Spleen (tissue), 11 donors: ENCODE measurements at regions not wholly inside any gene's neighbourhood (a gene's known extent, or its start where the extent isn't known, plus 50 kb on each side); places are given as distances from the start of the nearest gene placed in this dataset.

ENCODE experiments used
- DNase-seq: peaks from one replicate; pipeline ENCODE4 v3.0.0-alpha.2; 2020
- H3K27ac ChIP-seq, 8 donors: fragments of 200-600 bp; sonication (generic) in 7 of 8; 1 replicate in 4 of 8; 2 replicates in 4 of 8; pipeline versions ENCODE4 v1.5.0 to v1.8.0; 2016 to 2021; ENCODE audit warnings: inconsistent platforms in 4 of 8, mild to moderate bottlenecking in 4 of 8, moderate library complexity in 1 of 8
- H3K27me3 ChIP-seq, 7 donors: fragments of 200-600 bp; sonication (generic) in 6 of 7; replicated peaks in 1 of 7; 1 replicate in 4 of 7; 2 replicates in 3 of 7; pipeline versions ENCODE4 v1.5.0 to v1.8.0; 2016 to 2021; ENCODE audit warnings: inconsistent platforms in 3 of 7, mild to moderate bottlenecking in 1 of 7
- H3K36me3 ChIP-seq, 6 donors: fragments of 200-600 bp; sonication (generic) in 5 of 6; 1 replicate in 4 of 6; 2 replicates in 2 of 6; pipeline versions ENCODE4 v1.5.0 to v1.8.0; 2016 to 2021; ENCODE audit warnings: inconsistent platforms in 2 of 6
- H3K4me1 ChIP-seq, 6 donors: fragments of 200-600 bp; sonication (generic) in 5 of 6; 1 replicate in 3 of 6; 2 replicates in 3 of 6; pipeline versions ENCODE4 v1.5.0 to v1.8.0; 2016 to 2021; ENCODE audit warnings: inconsistent platforms in 3 of 6
- H3K4me3 ChIP-seq, 8 donors: fragments of 200-600 bp; sonication (generic) in 7 of 8; 1 replicate in 4 of 8; 2 replicates in 4 of 8; pipeline versions ENCODE4 v1.5.0 to v1.8.0; 2016 to 2021; ENCODE audit warnings: inconsistent platforms in 4 of 8, mild to moderate bottlenecking in 4 of 8, moderate library complexity in 2 of 8
- H3K9me3 ChIP-seq, 8 donors: fragments of 200-600 bp; sonication (generic) in 7 of 8; 1 replicate in 4 of 8; 2 replicates in 4 of 8; pipeline versions ENCODE4 v1.5.0 to v1.8.0; 2016 to 2021; ENCODE audit warnings: inconsistent platforms in 4 of 8
- CTCF ChIP-seq, 11 experiments: fragments of 200-600 bp in 7 of 11; fragments of 450-650 bp in 4 of 11; sonication (generic) in 4 of 11; IDR thresholded peaks in 8 of 11; conservative IDR thresholded peaks in 3 of 11; 1 replicate in 7 of 11; 2 replicates in 4 of 11; pipeline versions ENCODE4 v1.4.0 to v1.8.0; 2016 to 2021; ENCODE audit warnings: antibody characterized with exemption in 11 of 11, inconsistent platforms in 4 of 11, mild to moderate bottlenecking in 1 of 11
- POLR2A ChIP-seq, 3 donors: fragments of 450-650 bp; IDR thresholded peaks; one replicate each; pipeline ENCODE4 v1.5.1; 2017; ENCODE audit warnings: antibody characterized with exemption in 3 of 3, mild to moderate bottlenecking in 1 of 3
- POLR2AphosphoS5 ChIP-seq, 3 donors: sonication (generic); formaldehyde crosslinking; IDR thresholded peaks; one replicate each; pipeline ENCODE4 v1.5.1; 2017; ENCODE audit warnings: antibody characterized with exemption in 3 of 3
- WGBS, 5 donors: extraction: QIAGEN DNeasy Blood & Tissue Kit in 3 of 5; methylation state at CpG; one replicate each; pipeline versions ENCODE4 v1.1.5 to v1.1.7; 2013 to 2018; 5-methylcytosine and 5-hydroxymethylcytosine counted together
- intact Hi-C: fragments of 100-400 bp; cut with DNase I; formaldehyde crosslinking; loops from one replicate; pipeline ENCODE4 v1.15.0; 2023; ENCODE audit warnings: low total_unique reads
- donor health status: healthy with polysubstance abuse.
- donor health status: DM: no; HTN: no; CAD: no; lungs with moderate emphysema.
- donor health status: DM: no; HTN: no; CAD: no.
- donor health status: Bipolar disorder and iron deficiency.
- donor health status: healthy.
- donor health status: DM: no; HTN: no; CAD: no.
- donor health status: DM: yes; HTN: yes; CAD: no.

- H3K4me1 ChIP-seq = no peaks in the 10 kb centered on the region
- H3K4me3 ChIP-seq = no peak overlapping the region
- 80 to 94% (median 87%) methylated on average over 7 of the region's 7 CpGs for WGBS, 5 donors
- H3K27me3 ChIP-seq = no peaks in the 10 kb centered on the region
- DNase-seq = no peak
- no peak overlapping the region for H3K27ac ChIP-seq
- no peak for TF ChIP-seq CTCF (IDR thresholded peaks at IDR 0.05 in 8 of 11, conservative IDR thresholded peaks at IDR 0.05 in 3 of 11)
- TF ChIP-seq POLR2A (IDR thresholded peaks at IDR 0.05) = no peak
- no peak for TF ChIP-seq POLR2AphosphoS5 (IDR thresholded peaks at IDR 0.05)
- no peaks in the 10 kb centered on the region for H3K36me3 ChIP-seq
- no peaks in the 10 kb centered on the region for H3K9me3 ChIP-seq
- intact Hi-C loops = no loop called here
Observed at GRCh38 chr6:19749722-19750121, 87.4 kb upstream of the ID4 start.

GRCh38 chr6:19752746-19753145 is 84.4 kb upstream of the ID4 start:
- Histone ChIP-seq H3K4me3 (no peak overlapping the region), H3K4me1 (no peaks in the 10 kb centered on the region), H3K9me3 (no peaks in the 10 kb centered on the region), H3K27ac (no peak overlapping the region), H3K27me3 (no peaks in the 10 kb centered on the region), H3K36me3 (no peaks in the 10 kb centered on the region)
- intact Hi-C loops = no loop called here
- DNase-seq = no peak
- TF ChIP-seq POLR2A (IDR thresholded peaks at IDR 0.05) (no peak), CTCF (IDR thresholded peaks at IDR 0.05 in 8 of 11, conservative IDR thresholded peaks at IDR 0.05 in 3 of 11) (no peak), POLR2AphosphoS5 (IDR thresholded peaks at IDR 0.05) (no peak)
- 70 to 84% (median 76%) methylated on average over 2 of the region's 2 CpGs for WGBS, 5 donors

GRCh38 chr6:19753826-19754225 is 83.3 kb upstream of the ID4 start:
- Histone ChIP-seq H3K36me3 (no peaks in the 10 kb centered on the region), H3K4me1 (no peaks in the 10 kb centered on the region), H3K9me3 (no peaks in the 10 kb centered on the region), H3K27ac (no peak overlapping the region), H3K27me3 (no peaks in the 10 kb centered on the region), H3K4me3 (no peak overlapping the region)
- intact Hi-C loops = no loop called here
- no peak for TF ChIP-seq CTCF (IDR thresholded peaks at IDR 0.05 in 8 of 11, conservative IDR thresholded peaks at IDR 0.05 in 3 of 11)
- no peak for TF ChIP-seq POLR2AphosphoS5 (IDR thresholded peaks at IDR 0.05)
- no peak for TF ChIP-seq POLR2A (IDR thresholded peaks at IDR 0.05)
- 46 to 57% (median 49%) methylated on average over 5 of the region's 5 CpGs for WGBS, 5 donors
- DNase-seq = no peak

GRCh38 chr6:19754686-19755085 is 82.5 kb upstream of the ID4 start:
- no peaks in the 10 kb centered on the region for H3K27me3 ChIP-seq
- TF ChIP-seq POLR2A (IDR thresholded peaks at IDR 0.05) (no peak), CTCF (IDR thresholded peaks at IDR 0.05 in 8 of 11, conservative IDR thresholded peaks at IDR 0.05 in 3 of 11) (no peak), POLR2AphosphoS5 (IDR thresholded peaks at IDR 0.05) (no peak)
- no peak overlapping the region for H3K4me3 ChIP-seq
- no peaks in the 10 kb centered on the region for H3K9me3 ChIP-seq
- WGBS, 5 donors = 50 to 76% (median 54%) methylated on average over 2 of the region's 2 CpGs
- DNase-seq = no peak
- H3K27ac ChIP-seq = no peak overlapping the region
- no peaks in the 10 kb centered on the region for H3K4me1 ChIP-seq
- intact Hi-C loops = no loop called here
- H3K36me3 ChIP-seq = no peaks in the 10 kb centered on the region
